HFF-Myc (cell line): ENCODE measurements at regions not wholly inside any gene's neighbourhood (a gene's known extent, or its start where the extent isn't known, plus 50 kb on each side); places are given as distances from the start of the nearest gene placed in this dataset.

Source experiments
- DNase-seq: peaks from one replicate; pipeline ENCODE4 v3.0.0-alpha.2; 2011; ENCODE audit warnings: low read depth; ENCODE audit errors: extremely low read depth
- H3K4me3 ChIP-seq: replicated peaks from 2 replicates; pipeline ENCODE4 v1.5.1; 2011; ENCODE audit warnings: low read depth, mild to moderate bottlenecking, control low read depth, low read length
- TF ChIP-seq, protein P1 (sequence below): IDR thresholded peaks from 2 replicates; pipeline ENCODE4 v1.5.1; 2012; ENCODE audit warnings: mild to moderate bottlenecking, low read depth, low read length, control low read depth; ENCODE audit errors: missing control alignments

DNA sequence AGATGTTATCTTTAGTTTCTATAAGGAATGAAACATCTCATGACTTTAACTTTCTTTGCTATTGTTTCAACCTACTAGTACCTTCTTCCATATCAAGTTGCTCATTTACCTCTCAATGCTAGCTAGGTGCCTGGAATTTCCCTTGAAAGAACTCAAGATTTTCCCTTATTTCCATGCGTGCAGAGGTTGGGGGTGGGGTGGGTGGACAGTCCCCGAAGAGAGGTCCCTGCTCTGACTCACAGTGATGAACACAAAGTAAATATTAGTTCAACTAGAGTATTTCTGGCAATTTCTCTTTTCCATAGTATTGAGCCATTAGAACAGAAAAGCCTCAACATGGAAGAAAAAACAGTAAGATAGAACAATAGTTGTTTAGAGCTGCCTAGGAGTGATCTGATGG lies 239.0 kb upstream of the ZP4 start:
- H3K4me3 ChIP-seq, result no peak overlapping the region
- TF ChIP-seq, protein P1, sequence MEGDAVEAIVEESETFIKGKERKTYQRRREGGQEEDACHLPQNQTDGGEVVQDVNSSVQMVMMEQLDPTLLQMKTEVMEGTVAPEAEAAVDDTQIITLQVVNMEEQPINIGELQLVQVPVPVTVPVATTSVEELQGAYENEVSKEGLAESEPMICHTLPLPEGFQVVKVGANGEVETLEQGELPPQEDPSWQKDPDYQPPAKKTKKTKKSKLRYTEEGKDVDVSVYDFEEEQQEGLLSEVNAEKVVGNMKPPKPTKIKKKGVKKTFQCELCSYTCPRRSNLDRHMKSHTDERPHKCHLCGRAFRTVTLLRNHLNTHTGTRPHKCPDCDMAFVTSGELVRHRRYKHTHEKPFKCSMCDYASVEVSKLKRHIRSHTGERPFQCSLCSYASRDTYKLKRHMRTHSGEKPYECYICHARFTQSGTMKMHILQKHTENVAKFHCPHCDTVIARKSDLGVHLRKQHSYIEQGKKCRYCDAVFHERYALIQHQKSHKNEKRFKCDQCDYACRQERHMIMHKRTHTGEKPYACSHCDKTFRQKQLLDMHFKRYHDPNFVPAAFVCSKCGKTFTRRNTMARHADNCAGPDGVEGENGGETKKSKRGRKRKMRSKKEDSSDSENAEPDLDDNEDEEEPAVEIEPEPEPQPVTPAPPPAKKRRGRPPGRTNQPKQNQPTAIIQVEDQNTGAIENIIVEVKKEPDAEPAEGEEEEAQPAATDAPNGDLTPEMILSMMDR, result no peak
- DNase-seq, result no peak

DNA sequence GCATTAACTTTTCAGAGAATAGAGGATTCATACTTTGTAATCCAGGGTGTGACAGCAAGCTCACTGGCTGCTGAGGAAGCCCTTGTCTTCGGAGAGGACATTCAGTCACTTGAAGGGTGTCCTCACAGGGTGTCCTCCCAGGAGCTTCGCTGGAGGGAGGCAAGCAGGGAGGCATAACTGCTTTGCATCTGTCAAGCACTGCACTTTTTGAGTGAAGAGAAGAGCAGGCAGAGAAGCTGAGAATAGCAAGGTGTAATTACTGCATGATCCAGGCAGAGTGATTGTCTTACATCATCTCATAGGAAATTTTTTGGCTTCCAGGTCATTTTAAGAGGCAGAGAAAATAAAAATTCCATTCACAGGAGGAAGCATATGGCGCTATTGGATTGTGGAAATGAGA lies 232.5 kb upstream of the ZP4 start:
- H3K4me3 ChIP-seq, result no peak overlapping the region
- TF ChIP-seq, protein P1, result no peak
- DNase-seq, result no peak

DNA sequence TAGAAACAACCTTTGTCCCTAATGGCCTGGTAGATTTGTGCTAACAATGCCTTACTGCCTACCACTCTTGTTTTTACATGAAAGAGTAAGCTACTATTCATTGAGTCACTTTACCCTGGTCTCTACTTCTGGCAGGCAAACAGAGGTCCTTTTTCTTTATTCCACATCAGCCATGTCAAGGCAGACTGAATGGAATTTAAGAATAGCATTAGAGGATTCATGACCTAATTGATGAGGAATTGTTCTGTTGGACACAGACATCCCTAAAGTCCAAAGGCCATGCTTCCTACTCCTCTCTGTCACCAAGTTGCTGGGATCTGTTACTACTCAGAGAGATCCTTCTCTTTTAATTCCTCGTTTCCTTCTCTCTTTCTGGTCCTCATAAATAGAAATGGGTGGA lies 229.1 kb upstream of the ZP4 start:
- TF ChIP-seq, protein P1, result no peak
- no peak overlapping the region for H3K4me3 ChIP-seq
- no peak for DNase-seq

DNA sequence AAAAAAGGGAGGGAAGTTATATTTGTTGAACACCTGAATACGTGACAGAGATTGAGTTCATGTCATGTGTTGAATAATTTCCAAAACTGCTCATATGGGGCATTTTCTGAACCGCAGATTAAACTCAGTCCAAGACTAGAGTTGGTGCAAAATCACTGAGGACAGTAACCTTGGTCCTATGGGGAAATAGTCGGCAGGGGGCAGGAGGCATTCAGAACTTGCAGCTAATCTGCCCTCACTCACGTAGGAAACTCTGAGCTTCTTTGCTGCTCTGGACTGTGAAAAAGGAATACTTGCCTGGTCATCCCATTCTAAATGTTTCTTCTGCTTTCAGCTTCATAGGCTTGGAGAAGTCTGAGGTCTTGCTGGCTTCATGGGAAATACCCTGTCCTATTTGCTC lies 228.3 kb upstream of the ZP4 start:
- H3K4me3 ChIP-seq, result no peak overlapping the region
- TF ChIP-seq, protein P1, result no peak
- no peak for DNase-seq

DNA sequence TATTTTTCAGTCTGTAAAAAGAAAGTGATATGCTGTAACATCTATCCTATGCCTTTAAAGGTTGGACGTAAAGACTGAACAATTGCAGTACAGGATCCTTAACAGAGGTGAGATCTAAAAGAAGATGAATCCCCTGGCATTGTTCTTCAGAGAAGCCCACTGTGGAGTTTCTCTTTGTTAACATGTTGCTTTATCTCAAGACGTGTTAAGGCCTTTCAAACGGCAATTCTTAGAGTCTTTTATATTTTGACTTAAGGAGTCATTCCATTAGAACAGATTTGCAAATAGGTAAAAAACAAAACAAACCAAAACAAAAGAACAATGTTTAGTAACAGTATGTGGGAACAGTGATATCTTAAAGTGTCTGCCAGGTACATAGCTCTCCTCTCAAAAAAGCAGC lies 225.1 kb upstream of the ZP4 start:
- no peak overlapping the region for H3K4me3 ChIP-seq
- TF ChIP-seq, protein P1, result no peak
- no peak for DNase-seq

DNA sequence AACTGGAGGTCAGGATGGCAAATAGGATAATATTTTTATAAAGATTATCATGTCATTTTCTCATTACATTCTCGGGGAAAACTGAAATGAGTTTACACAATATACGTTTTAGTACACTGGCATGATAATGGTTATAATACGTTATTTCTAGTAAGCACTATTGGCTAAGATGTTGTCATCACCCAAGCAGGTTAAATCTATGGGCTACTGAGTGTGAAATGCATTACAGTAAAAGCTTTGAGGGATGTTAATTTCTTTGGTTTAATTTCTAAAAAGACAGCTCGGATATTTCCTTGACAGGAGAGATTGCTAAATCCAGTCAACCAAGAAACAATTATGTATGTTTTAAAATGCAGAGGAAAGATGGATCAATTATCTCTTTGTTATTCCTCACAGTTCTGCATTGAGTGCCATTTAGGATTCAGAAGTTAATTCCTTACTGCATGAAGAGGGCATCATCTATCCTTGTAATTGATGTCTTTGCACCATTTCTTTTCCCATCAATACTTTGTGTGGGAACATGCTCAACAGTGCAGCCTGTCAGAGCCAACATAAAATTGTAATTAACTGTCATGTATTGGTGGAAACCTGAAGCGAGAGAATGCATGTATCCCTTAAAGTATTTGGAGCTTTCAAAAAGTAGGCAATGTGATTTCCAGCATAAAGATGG lies 222.4 kb upstream of the ZP4 start:
- no peak for DNase-seq
- TF ChIP-seq, protein P1, result no peak
- no peak overlapping the region for H3K4me3 ChIP-seq

DNA sequence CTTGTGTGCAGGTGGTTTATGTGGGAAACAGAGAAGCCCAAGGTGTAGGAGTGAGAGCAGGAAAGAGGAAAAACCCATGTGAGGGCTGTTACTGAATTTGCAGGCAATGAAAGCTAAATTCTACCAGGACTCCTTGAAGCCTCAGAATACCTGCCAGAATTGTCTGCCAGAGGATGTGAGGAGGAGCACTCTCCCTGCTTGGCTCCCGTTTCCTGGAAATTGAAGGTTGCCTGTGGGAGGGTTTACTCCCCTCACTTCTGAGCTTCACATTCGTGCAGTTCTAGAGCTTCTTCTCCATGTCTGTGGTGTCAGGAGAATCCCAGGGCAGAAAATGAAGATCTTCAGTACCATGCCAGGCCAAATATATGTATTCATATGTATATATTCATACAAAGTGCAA lies 220.8 kb upstream of the ZP4 start:
- TF ChIP-seq, protein P1, result no peak
- no peak overlapping the region for H3K4me3 ChIP-seq
- no peak for DNase-seq
